CD14-positive monocyte (primary cell): ENCODE measurements at regions not wholly inside any gene's neighbourhood (a gene's known extent, or its start where the extent isn't known, plus 50 kb on each side); places are given as distances from the start of the nearest gene placed in this dataset.

Experiments used
- DNase-seq, 3 donors: peaks; one replicate each; pipeline ENCODE4 v3.0.0-alpha.2; 2011 to 2022
- H2AFZ ChIP-seq: 2 replicates; pipeline ENCODE4 v1.6.0; 2012; ENCODE audit warnings: mild to moderate bottlenecking, low read depth, low read length, inconsistent platforms; ENCODE audit not compliant: insufficient read depth, poor library complexity, severe bottlenecking
- H3K27ac ChIP-seq, 2 donors: 1 replicate in 1 of 2; 2 replicates in 1 of 2; pipeline ENCODE4 v1.5.1; 2012 to 2013; ENCODE audit warnings: low read length in 2 of 2, control low read depth in 1 of 2, inconsistent platforms in 1 of 2, low read depth in 1 of 2, mild to moderate bottlenecking in 1 of 2
- H3K27me3 ChIP-seq, 2 donors: one replicate each; pipeline versions ENCODE4 v1.6.0 to v1.6.1; 2011 to 2013; ENCODE audit warnings: low read length in 2 of 2; ENCODE audit not compliant: control insufficient read depth in 2 of 2, insufficient read depth in 2 of 2
- H3K36me3 ChIP-seq, 2 donors: replicated peaks in 1 of 2; 1 replicate in 1 of 2; 2 replicates in 1 of 2; pipeline versions ENCODE4 v1.5.1 to v1.6.1; 2012 to 2013; ENCODE audit warnings: low read length in 2 of 2, control low read depth in 1 of 2, inconsistent platforms in 1 of 2, mild to moderate bottlenecking in 1 of 2; ENCODE audit not compliant: insufficient read depth in 2 of 2, control insufficient read depth in 1 of 2
- H3K4me1 ChIP-seq, 2 donors: 1 replicate in 1 of 2; 2 replicates in 1 of 2; pipeline versions ENCODE4 v1.5.1 to v1.6.1; 2012 to 2013; ENCODE audit warnings: low read length in 2 of 2, control low read depth in 1 of 2, inconsistent platforms in 1 of 2, mild to moderate bottlenecking in 1 of 2, moderate library complexity in 1 of 2; ENCODE audit not compliant: insufficient read depth in 2 of 2, control insufficient read depth in 1 of 2
- H3K4me2 ChIP-seq: replicated peaks from 2 replicates; pipeline ENCODE3; 2012; ENCODE audit warnings: low read length, moderate library complexity, mild to moderate bottlenecking; ENCODE audit not compliant: poor library complexity, severe bottlenecking; ENCODE audit errors: extremely low read depth
- H3K4me3 ChIP-seq, 3 experiments: fragments of 200-600 bp in 1 of 3; sonication (generic) in 1 of 3; replicated peaks in 1 of 3; 1 replicate in 2 of 3; 2 replicates in 1 of 3; pipeline ENCODE4 v1.5.1; 2011 to 2013; ENCODE audit warnings: low read length in 3 of 3, mild to moderate bottlenecking in 3 of 3, control low read depth in 2 of 3, low read depth in 2 of 3, inconsistent platforms in 1 of 3, moderate library complexity in 1 of 3
- H3K79me2 ChIP-seq: 2 replicates; pipeline ENCODE4 v1.6.0; 2012; ENCODE audit warnings: mild to moderate bottlenecking, control low read depth, inconsistent platforms, low read length, moderate library complexity; ENCODE audit not compliant: insufficient read depth
- H3K9ac ChIP-seq: 2 replicates; pipeline ENCODE4 v1.6.0; 2017; ENCODE audit warnings: low read length, mild to moderate bottlenecking; ENCODE audit not compliant: insufficient read depth, poor library complexity, severe bottlenecking
- H3K9me3 ChIP-seq, 2 donors: replicated peaks in 1 of 2; 1 replicate in 1 of 2; 2 replicates in 1 of 2; pipeline versions ENCODE4 v1.5.1 to v1.6.1; 2012 to 2013; ENCODE audit warnings: low read length in 2 of 2, control low read depth in 1 of 2; ENCODE audit not compliant: control insufficient read depth in 1 of 2, insufficient read depth in 1 of 2
- H4K20me1 ChIP-seq: 2 replicates; pipeline ENCODE4 v1.6.0; 2012; ENCODE audit warnings: mild to moderate bottlenecking, low read length, control low read depth, moderate library complexity; ENCODE audit not compliant: insufficient read depth
- H3K27ac Mint-ChIP-seq, 7 donors: one replicate each; pipeline ENCODE4 v1.8.0; 2020; ENCODE audit warnings: mild to moderate bottlenecking in 7 of 7, mixed read lengths in 7 of 7, moderate library complexity in 6 of 7, inconsistent platforms in 2 of 7
- H3K27me3 Mint-ChIP-seq, 3 donors: one replicate each; pipeline ENCODE4 v1.8.0; 2021 to 2022; ENCODE audit warnings: low read depth in 3 of 3, mild to moderate bottlenecking in 3 of 3, mixed read lengths in 3 of 3, moderate library complexity in 3 of 3, inconsistent platforms in 1 of 3
- H3K36me3 Mint-ChIP-seq, 2 donors: one replicate each; pipeline ENCODE4 v1.8.0; 2020; ENCODE audit warnings: mixed read lengths in 2 of 2, inconsistent platforms in 1 of 2, mild to moderate bottlenecking in 1 of 2
- H3K4me1 Mint-ChIP-seq: one replicate; pipeline ENCODE4 v1.8.0; 2020; ENCODE audit warnings: mild to moderate bottlenecking, mixed read lengths
- H3K4me3 Mint-ChIP-seq, 2 donors: one replicate each; pipeline ENCODE4 v1.8.0; 2020; ENCODE audit warnings: mild to moderate bottlenecking in 2 of 2, mixed read lengths in 2 of 2, moderate library complexity in 1 of 2
- H3K9me3 Mint-ChIP-seq, 7 donors: one replicate each; pipeline ENCODE4 v1.8.0; 2020 to 2022; ENCODE audit warnings: mixed read lengths in 7 of 7, mild to moderate bottlenecking in 6 of 7, moderate library complexity in 6 of 7, inconsistent platforms in 2 of 7
- CTCF ChIP-seq: fragments of 200-600 bp; IDR thresholded peaks from one replicate; pipeline ENCODE4 v1.8.0; 2022; ENCODE audit warnings: antibody characterized with exemption, mild to moderate bottlenecking
- WGBS: methylation state at CpG from one replicate; pipeline ENCODE4 v1.1.5; 2013; ENCODE audit warnings: missing lambda C conversion rate; ENCODE audit not compliant: insufficient coverage; 5-methylcytosine and 5-hydroxymethylcytosine counted together
- intact Hi-C, 2 donors: fragments of 100-400 bp; cut with micrococcal nuclease; formaldehyde crosslinking; loops; one replicate each; pipeline versions ENCODE4 v1.15.0 to v1.15.1; 2023

- Histone ChIP-seq H3K4me3 (no peak overlapping the region), H3K27ac (no peak overlapping the region), H3K9ac (no peak overlapping the region), H3K79me2 (no peaks in the 10 kb centered on the region), H3K9me3 (no peaks in the 10 kb centered on the region), H3K4me2 (no peak overlapping the region), H4K20me1 (no peaks in the 10 kb centered on the region), H2AFZ (no peak overlapping the region), H3K4me1 (peaks cover 3 to 7% of the 10 kb centered on the region in 2 donors), H3K36me3 (no peaks in the 10 kb centered on the region), H3K27me3 (no peaks in the 10 kb centered on the region)
- no peak overlapping the region for H3K27ac Mint-ChIP-seq
- no peak for DNase-seq
- H3K36me3 Mint-ChIP-seq, result no peaks in the 10 kb centered on the region
- H3K9me3 Mint-ChIP-seq, result peaks cover 0 to 4% (median 0%) of the 10 kb centered on the region in 7 donors
- 99% methylated on average over 4 of the region's 7 CpGs for WGBS
- H3K4me3 Mint-ChIP-seq, result no peak overlapping the region
- peaks cover 0 to 3% (median 2%) of the 10 kb centered on the region in 3 donors for H3K27me3 Mint-ChIP-seq
- no peak for TF ChIP-seq CTCF
- intact Hi-C loops, result no loop called here
- peaks cover 10% of the 10 kb centered on the region for H3K4me1 Mint-ChIP-seq
These were observed 329.9 kb upstream of the TBL1XR1 start for GRCh38 chr3:177527182-177527581.

GRCh38 chr3:177528306-177529070 is 331.2 kb upstream of the TBL1XR1 start:
- Histone ChIP-seq H2AFZ (no peak overlapping the region), H3K9ac (no peak overlapping the region), H4K20me1 (no peaks in the 10 kb centered on the region), H3K36me3 (no peaks in the 10 kb centered on the region), H3K27ac (no peak overlapping the region), H3K9me3 (no peaks in the 10 kb centered on the region), H3K27me3 (no peaks in the 10 kb centered on the region), H3K4me2 (no peak overlapping the region), H3K4me1 (peaks cover 3 to 7% of the 10 kb centered on the region in 2 donors), H3K4me3 (no peak overlapping the region), H3K79me2 (no peaks in the 10 kb centered on the region)
- no peak for TF ChIP-seq CTCF
- H3K4me3 Mint-ChIP-seq, result no peak overlapping the region
- peak overlapping the region in 1 of 7 donors; percentile 26 for H3K27ac Mint-ChIP-seq
- H3K36me3 Mint-ChIP-seq, result no peaks in the 10 kb centered on the region
- intact Hi-C loops, result no loop called here
- H3K27me3 Mint-ChIP-seq, result peaks cover 0 to 3% (median 2%) of the 10 kb centered on the region in 3 donors
- H3K4me1 Mint-ChIP-seq, result peaks cover 10% of the 10 kb centered on the region
- peaks cover 0 to 4% (median 0%) of the 10 kb centered on the region in 7 donors for H3K9me3 Mint-ChIP-seq
- WGBS, result 100% methylated on average over 1 of the region's 2 CpGs
- no peak for DNase-seq
